DOHH2 (cell line): ENCODE measurements at regions not wholly inside any gene's neighbourhood (a gene's known extent, or its start where the extent isn't known, plus 50 kb on each side); places are given as distances from the start of the nearest gene placed in this dataset.

ENCODE experiments used
- H3F3A ChIP-seq: fragments of 200-600 bp; sonication (generic), shearing (Covaris generic); 2 replicates; pipeline ENCODE4 v1.6.0; 2016; ENCODE audit warnings: antibody characterized with exemption, mild to moderate bottlenecking; ENCODE audit not compliant: control insufficient read depth, insufficient read depth
- H3K27ac ChIP-seq: fragments of 200-600 bp; sonication (generic); 2 replicates; pipeline ENCODE4 v1.5.1; 2014; ENCODE audit warnings: low read depth, mild to moderate bottlenecking, low read length, moderate library complexity
- H3K27me3 ChIP-seq: fragments of 200-600 bp; sonication (generic); 2 replicates; pipeline ENCODE4 v1.6.1; 2014; ENCODE audit warnings: mild to moderate bottlenecking, low read length, mixed read lengths; ENCODE audit not compliant: control insufficient read depth
- H3K36me3 ChIP-seq: fragments of 200-600 bp; sonication (generic); 2 replicates; pipeline ENCODE4 v1.6.1; 2014; ENCODE audit warnings: mild to moderate bottlenecking, low read length, moderate library complexity, mixed read lengths; ENCODE audit not compliant: control insufficient read depth
- H3K4me1 ChIP-seq: fragments of 200-600 bp; sonication (generic); 2 replicates; pipeline ENCODE4 v1.6.1; 2014; ENCODE audit warnings: mild to moderate bottlenecking, low read length, mixed read lengths; ENCODE audit not compliant: control insufficient read depth
- H3K4me2 ChIP-seq: fragments of 200-600 bp; sonication (generic); 2 replicates; pipeline ENCODE4 v1.6.0; 2014; ENCODE audit warnings: mild to moderate bottlenecking, low read length, moderate library complexity
- H3K4me3 ChIP-seq: fragments of 200-600 bp; sonication (generic); 2 replicates; pipeline ENCODE4 v1.5.1; 2014; ENCODE audit warnings: mild to moderate bottlenecking, low read length, mixed read lengths
- H3K79me2 ChIP-seq: fragments of 200-600 bp; sonication (generic); 2 replicates; pipeline ENCODE4 v1.6.1; 2014; ENCODE audit warnings: mild to moderate bottlenecking, low read length, mixed read lengths; ENCODE audit not compliant: control insufficient read depth
- H3K9me2 ChIP-seq: fragments of 200-600 bp; sonication (generic); replicated peaks from 2 replicates; pipeline ENCODE4 v1.6.1; 2014; ENCODE audit warnings: mild to moderate bottlenecking, low read length, mixed read lengths; ENCODE audit not compliant: control insufficient read depth
- H3K9me3 ChIP-seq: fragments of 200-600 bp; sonication (generic); 2 replicates; pipeline ENCODE4 v1.6.1; 2014; ENCODE audit warnings: antibody characterized with exemption, low read length, mixed read lengths; ENCODE audit not compliant: control insufficient read depth, insufficient read depth
- H4K20me1 ChIP-seq: fragments of 200-600 bp; sonication (generic); 2 replicates; pipeline ENCODE4 v1.6.0; 2014; ENCODE audit warnings: low read depth, mild to moderate bottlenecking, antibody characterized with exemption, low read length, moderate library complexity; ENCODE audit not compliant: control insufficient read depth, insufficient read depth
- EZH2phosphoT487 ChIP-seq: fragments of 200-600 bp; sonication (generic); IDR thresholded peaks from 2 replicates; pipeline ENCODE4 v1.6.1; 2017; ENCODE audit warnings: borderline replicate concordance, mild to moderate bottlenecking, antibody characterized with exemption, low read length, moderate library complexity, mixed read lengths
- TF ChIP-seq, protein P1 (sequence below): fragments of 200-600 bp; sonication (generic); IDR thresholded peaks from one replicate; pipeline ENCODE4 v1.5.1; 2014; ENCODE audit warnings: antibody characterized with exemption, mild to moderate bottlenecking, low read depth, low read length; ENCODE audit not compliant: poor library complexity, severe bottlenecking

DNA sequence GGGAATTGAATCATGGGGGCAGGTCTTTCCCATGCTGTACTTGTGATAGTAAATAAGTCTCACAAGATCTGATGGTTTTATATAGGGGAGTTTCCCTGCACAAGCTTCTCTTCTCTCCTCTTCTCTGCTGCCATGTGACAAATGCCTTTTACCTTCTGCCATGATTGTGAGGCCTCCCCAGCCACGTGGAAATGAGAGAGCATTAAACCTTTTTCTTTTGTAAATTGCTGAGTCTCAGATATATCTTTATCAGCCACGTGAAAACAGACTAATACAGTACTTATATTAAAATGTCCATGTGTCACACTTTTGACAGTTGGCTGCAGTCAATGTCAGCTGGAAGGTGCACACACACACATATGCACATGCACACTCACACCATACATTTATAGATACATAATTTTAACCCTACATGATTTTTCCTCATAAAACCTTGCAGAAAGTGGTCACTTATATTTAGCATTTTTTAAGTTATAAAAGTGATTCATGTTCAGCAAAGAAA lies 128.9 kb downstream of the OTOR start:
- no peak overlapping the region for H3K4me2 ChIP-seq
- H3F3A ChIP-seq = no peaks in the 10 kb centered on the region
- no peaks in the 10 kb centered on the region for H3K36me3 ChIP-seq
- no peaks in the 10 kb centered on the region for H3K27me3 ChIP-seq
- H4K20me1 ChIP-seq = no peaks in the 10 kb centered on the region
- H3K9me3 ChIP-seq = no peaks in the 10 kb centered on the region
- no peaks in the 10 kb centered on the region for H3K79me2 ChIP-seq
- no peak for TF ChIP-seq EZH2phosphoT487
- TF ChIP-seq, protein P1, sequence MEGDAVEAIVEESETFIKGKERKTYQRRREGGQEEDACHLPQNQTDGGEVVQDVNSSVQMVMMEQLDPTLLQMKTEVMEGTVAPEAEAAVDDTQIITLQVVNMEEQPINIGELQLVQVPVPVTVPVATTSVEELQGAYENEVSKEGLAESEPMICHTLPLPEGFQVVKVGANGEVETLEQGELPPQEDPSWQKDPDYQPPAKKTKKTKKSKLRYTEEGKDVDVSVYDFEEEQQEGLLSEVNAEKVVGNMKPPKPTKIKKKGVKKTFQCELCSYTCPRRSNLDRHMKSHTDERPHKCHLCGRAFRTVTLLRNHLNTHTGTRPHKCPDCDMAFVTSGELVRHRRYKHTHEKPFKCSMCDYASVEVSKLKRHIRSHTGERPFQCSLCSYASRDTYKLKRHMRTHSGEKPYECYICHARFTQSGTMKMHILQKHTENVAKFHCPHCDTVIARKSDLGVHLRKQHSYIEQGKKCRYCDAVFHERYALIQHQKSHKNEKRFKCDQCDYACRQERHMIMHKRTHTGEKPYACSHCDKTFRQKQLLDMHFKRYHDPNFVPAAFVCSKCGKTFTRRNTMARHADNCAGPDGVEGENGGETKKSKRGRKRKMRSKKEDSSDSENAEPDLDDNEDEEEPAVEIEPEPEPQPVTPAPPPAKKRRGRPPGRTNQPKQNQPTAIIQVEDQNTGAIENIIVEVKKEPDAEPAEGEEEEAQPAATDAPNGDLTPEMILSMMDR = no peak
- no peak overlapping the region for H3K4me3 ChIP-seq
- no peaks in the 10 kb centered on the region for H3K4me1 ChIP-seq
- H3K27ac ChIP-seq = no peak overlapping the region
- H3K9me2 ChIP-seq = no peaks in the 10 kb centered on the region

DNA sequence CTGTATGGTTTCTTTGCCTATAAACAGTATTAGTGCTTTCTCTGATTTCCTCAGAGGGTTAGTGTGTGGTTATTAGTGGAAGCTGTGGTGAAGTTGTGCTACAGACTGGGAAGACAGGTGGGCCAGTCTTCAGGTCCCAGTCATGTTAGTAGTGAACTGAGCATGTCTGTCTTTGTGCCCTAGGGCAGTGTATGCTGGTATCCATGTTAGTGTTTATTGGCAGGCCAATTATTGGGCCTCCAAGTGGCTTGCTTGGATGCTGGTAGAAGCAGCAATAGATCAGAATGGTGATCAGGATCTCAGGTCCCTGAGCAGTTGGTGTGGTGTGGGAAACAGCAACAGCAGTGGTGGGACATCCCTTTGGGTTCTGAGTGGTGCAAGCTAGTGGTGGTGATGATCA lies 137.6 kb downstream of the OTOR start:
- H3K27me3 ChIP-seq = no peaks in the 10 kb centered on the region
- H3K79me2 ChIP-seq = no peaks in the 10 kb centered on the region
- no peaks in the 10 kb centered on the region for H3K4me1 ChIP-seq
- H3K27ac ChIP-seq = no peak overlapping the region
- no peaks in the 10 kb centered on the region for H4K20me1 ChIP-seq
- H3K9me2 ChIP-seq = no peaks in the 10 kb centered on the region
- H3K9me3 ChIP-seq = no peaks in the 10 kb centered on the region
- no peaks in the 10 kb centered on the region for H3K36me3 ChIP-seq
- H3F3A ChIP-seq = no peaks in the 10 kb centered on the region
- TF ChIP-seq, protein P1 = no peak
- TF ChIP-seq EZH2phosphoT487 = no peak
- H3K4me3 ChIP-seq = no peak overlapping the region
- H3K4me2 ChIP-seq = no peak overlapping the region

DNA sequence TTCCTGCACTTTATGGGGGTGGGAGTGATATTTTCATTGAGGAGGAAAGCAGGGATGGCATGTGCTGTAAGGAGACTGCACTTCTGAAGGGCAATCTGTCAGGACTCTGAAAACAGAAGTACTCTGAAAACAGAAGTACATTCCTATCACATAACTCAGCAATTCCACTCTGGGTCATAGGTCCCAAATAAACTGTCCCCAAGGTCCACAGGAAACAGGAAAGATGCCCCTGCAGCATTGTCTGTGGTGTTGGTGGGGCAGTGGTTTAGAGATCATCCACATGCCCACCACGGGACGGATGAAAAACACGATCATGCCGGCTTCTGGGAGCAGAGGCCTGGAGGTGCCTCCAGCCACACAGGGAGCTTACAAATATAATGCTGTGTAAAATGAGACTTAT lies 150.3 kb downstream of the OTOR start:
- Histone ChIP-seq H3K4me2 (no peak overlapping the region), H3K79me2 (no peaks in the 10 kb centered on the region), H3K4me1 (no peaks in the 10 kb centered on the region), H4K20me1 (no peaks in the 10 kb centered on the region), H3K27me3 (no peaks in the 10 kb centered on the region), H3K9me2 (no peaks in the 10 kb centered on the region), H3K9me3 (no peaks in the 10 kb centered on the region), H3K36me3 (no peaks in the 10 kb centered on the region), H3K4me3 (no peak overlapping the region), H3F3A (no peaks in the 10 kb centered on the region), H3K27ac (no peak overlapping the region)
- TF ChIP-seq, protein P1 = no peak
- no peak for TF ChIP-seq EZH2phosphoT487
